ENCODE measurements at regions not wholly inside any gene's neighbourhood (a gene's known extent, or its start where the extent isn't known, plus 50 kb on each side); places are given as distances from the start of the nearest gene placed in this dataset.

GRCh38 chr2:198328454-198328853 lies 524.1 kb downstream of the PLCL1 start:
- POLR2A ChIA-PET, result no interaction called here

GRCh38 chr2:198327526-198327925 lies 523.1 kb downstream of the PLCL1 start:
- no peaks in the 10 kb centered on the region for H3K4me1 ChIP-seq (ENCODE audit: control insufficient read depth in 1 of 2, insufficient read depth in 2 of 2, low read depth in 1 of 2, low read length in 1 of 2)
- no peaks in the 10 kb centered on the region for H3K9me2 ChIP-seq
- H4K20me1 ChIP-seq (ENCODE audit: insufficient read depth), result no peaks in the 10 kb centered on the region
- no peak overlapping the region for H3K9ac ChIP-seq
- no peaks in the 10 kb centered on the region; the same call in 1 of the 2 replicates for H3K27me3 ChIP-seq (ENCODE audit: insufficient read depth)
- H3K36me3 ChIP-seq (replicated peaks in 1 of 2; ENCODE audit: control insufficient read depth in 1 of 2, insufficient read depth in 2 of 2, low read length in 1 of 2), result no peaks in the 10 kb centered on the region
- no peak overlapping the region for H3K27ac ChIP-seq (ENCODE audit: low read depth in 2 of 2, low read length in 1 of 2)
- no peak overlapping the region for H3K4me3 ChIP-seq (ENCODE audit: low read depth in 2 of 2, low read length in 1 of 2)
- no peak overlapping the region for H2AFZ ChIP-seq (ENCODE audit: low read depth)
- TF ChIP-seq GABPA (IDR thresholded peaks at IDR 0.05; ENCODE audit: low read depth) (no peak), MEF2A (IDR thresholded peaks at IDR 0.05; ENCODE audit: borderline replicate concordance, low read depth) (no peak), CTCF (IDR thresholded peaks at IDR 0.05) (no peak), EP300 (IDR thresholded peaks at IDR 0.05; ENCODE audit: borderline replicate concordance in 1 of 2, low read depth in 1 of 2, low read length in 1 of 2) (no peak), ZBTB33 (IDR thresholded peaks at IDR 0.05; ENCODE audit: borderline replicate concordance, low read depth) (no peak), RXRA (IDR thresholded peaks at IDR 0.05; ENCODE audit: borderline replicate concordance, low read depth) (no peak), FOXM1 (IDR thresholded peaks at IDR 0.05; ENCODE audit: low read depth) (no peak), RAD21 (IDR thresholded peaks at IDR 0.05; ENCODE audit: low read length) (no peak), FOSL2 (IDR thresholded peaks at IDR 0.05; ENCODE audit: borderline replicate concordance, low read depth) (no peak), POLR2AphosphoS5 (IDR thresholded peaks at IDR 0.05; ENCODE audit: low read depth, low read length) (no peak), FOXJ3 (CRISPR knock-in tag; IDR thresholded peaks at IDR 0.05) (no peak), USF2 (IDR thresholded peaks at IDR 0.05; ENCODE audit: borderline replicate concordance, low read depth, low read length) (no peak), MAX (IDR thresholded peaks at IDR 0.05; ENCODE audit: low read depth) (no peak), GATA2 (CRISPR knock-in tag; IDR thresholded peaks at IDR 0.05) (no peak)
- DNase-seq, result no peak
- no peak overlapping the region for H3K4me2 ChIP-seq
- POLR2A ChIA-PET, result no interaction called here
- no peaks in the 10 kb centered on the region for H3K9me3 ChIP-seq
- H3K79me2 ChIP-seq (ENCODE audit: insufficient read depth), result no peaks in the 10 kb centered on the region
- no peaks in the 10 kb centered on the region for H3F3A ChIP-seq (replicated peaks; ENCODE audit: insufficient read depth)
- CTCF ChIA-PET, result interaction anchor here (1.6 to 3.4 kb wide), 2 partner anchors 12 to 1161 kb away, joined by 3 to 12 read pairs; no protein-coding TSS in a partner anchor
- WGBS (ENCODE audit: low lambda C conversion rate), result 39% methylated on average over 4 of the region's 4 CpGs

More at GRCh38 chr2:198328454-198328853, 524.1 kb downstream of the PLCL1 start:
- Histone ChIP-seq H3K36me3 (replicated peaks in 1 of 2; ENCODE audit: control insufficient read depth in 1 of 2, insufficient read depth in 2 of 2, low read length in 1 of 2) (no peaks in the 10 kb centered on the region), H3K79me2 (ENCODE audit: insufficient read depth) (no peaks in the 10 kb centered on the region), H3K4me1 (ENCODE audit: control insufficient read depth in 1 of 2, insufficient read depth in 2 of 2, low read depth in 1 of 2, low read length in 1 of 2) (no peaks in the 10 kb centered on the region), H3K9me2 (no peaks in the 10 kb centered on the region), H3K4me3 (ENCODE audit: low read depth in 2 of 2, low read length in 1 of 2) (no peak overlapping the region), H3F3A (replicated peaks; ENCODE audit: insufficient read depth) (no peaks in the 10 kb centered on the region), H3K4me2 (no peak overlapping the region), H3K27me3 (ENCODE audit: insufficient read depth) (no peaks in the 10 kb centered on the region; the same call in 1 of the 2 replicates), H3K9me3 (no peaks in the 10 kb centered on the region), H3K27ac (ENCODE audit: low read depth in 2 of 2, low read length in 1 of 2) (no peak overlapping the region), H2AFZ (ENCODE audit: low read depth) (no peak overlapping the region), H4K20me1 (ENCODE audit: insufficient read depth) (no peaks in the 10 kb centered on the region), H3K9ac (no peak overlapping the region)
- CTCF ChIA-PET, result interaction anchor here (0.8 to 1.6 kb wide), 2 partner anchors 14 to 1160 kb away, joined by 3 read pairs; no protein-coding TSS in a partner anchor
- no peak for TF ChIP-seq FOXJ3 (CRISPR knock-in tag; IDR thresholded peaks at IDR 0.05)
- no peak for DNase-seq
- WGBS (ENCODE audit: low lambda C conversion rate), result 0% methylated on average over 2 of the region's 2 CpGs
